Body of pancreas (tissue), 4 donors: ENCODE measurements at regions not wholly inside any gene's neighbourhood (a gene's known extent, or its start where the extent isn't known, plus 50 kb on each side); places are given as distances from the start of the nearest gene placed in this dataset.

Experiments
- ATAC-seq: fragments of 150-250 bp; one replicate; pipeline ENCODE4 v1.9.1; 2016
- DNase-seq, 4 donors: peaks; one replicate each; pipeline ENCODE4 v3.0.0-alpha.2; 2019
- H3K27ac ChIP-seq, 4 donors: fragments of 200-600 bp; sonication (generic); 1 replicate in 3 of 4; 2 replicates in 1 of 4; pipeline versions ENCODE4 v1.5.1 to v1.6.1; 2016 to 2019; ENCODE audit warnings: mild to moderate bottlenecking in 1 of 4, mixed read lengths in 1 of 4, moderate library complexity in 1 of 4
- H3K27me3 ChIP-seq, 2 donors: fragments of 200-600 bp; sonication (generic); one replicate each; pipeline ENCODE4 v1.6.0; 2016; ENCODE audit warnings: mild to moderate bottlenecking in 1 of 2
- H3K36me3 ChIP-seq, 2 donors: fragments of 200-600 bp; sonication (generic); replicated peaks in 1 of 2; 2 replicates each; pipeline ENCODE4 v1.5.1; 2016; ENCODE audit warnings: low read depth in 2 of 2; ENCODE audit not compliant: insufficient read depth in 1 of 2
- H3K4me1 ChIP-seq: fragments of 200-600 bp; sonication (generic); one replicate; pipeline ENCODE4 v1.6.0; 2016
- H3K4me3 ChIP-seq, 2 donors: fragments of 200-600 bp; sonication (generic); 1 replicate in 1 of 2; 2 replicates in 1 of 2; pipeline ENCODE4 v1.5.1; 2016 to 2019
- H3K9me3 ChIP-seq, 3 donors: fragments of 200-600 bp; sonication (generic); 1 replicate in 2 of 3; 2 replicates in 1 of 3; pipeline ENCODE4 v1.5.1; 2016
- CTCF ChIP-seq, 7 experiments: fragments of 450-650 bp in 4 of 7; fragments of 200-600 bp in 3 of 7; sonication (generic) in 3 of 7; IDR thresholded peaks; one replicate each; pipeline ENCODE4 v1.5.1; 2016 to 2019; ENCODE audit warnings: antibody characterized with exemption in 7 of 7
- POLR2A ChIP-seq, 3 donors: fragments of 450-650 bp; IDR thresholded peaks; one replicate each; pipeline ENCODE4 v1.6.1; 2016; ENCODE audit warnings: antibody characterized with exemption in 3 of 3, mild to moderate bottlenecking in 2 of 3
- WGBS, 2 donors: methylation state at CpG; one replicate each; pipeline ENCODE4 v1.1.5; 2017; 5-methylcytosine and 5-hydroxymethylcytosine counted together
- intact Hi-C: fragments of 100-400 bp; cut with DNase I; formaldehyde crosslinking; loops from one replicate; pipeline ENCODE4 v1.15.1; 2023

GRCh38 chr10:128499486-128499885 is 373.3 kb upstream of the MKI67 start:
- H3K4me1 ChIP-seq: no peaks in the 10 kb centered on the region
- TF ChIP-seq CTCF (IDR thresholded peaks at IDR 0.05) (no peak), POLR2A (IDR thresholded peaks at IDR 0.05) (no peak)
- H3K27ac ChIP-seq: no peak overlapping the region
- no peaks in the 10 kb centered on the region for H3K27me3 ChIP-seq
- WGBS, 2 donors: 78 to 83% methylated on average over 10 to 13 of the region's 13 CpGs
- H3K36me3 ChIP-seq: no peaks in the 10 kb centered on the region
- no peaks in the 10 kb centered on the region for H3K9me3 ChIP-seq
- no peak overlapping the region for H3K4me3 ChIP-seq
- intact Hi-C loops: no loop called here
- DNase-seq: no peak
- ATAC-seq: no peak

GRCh38 chr10:128499956-128500355 is 373.7 kb upstream of the MKI67 start:
- 69 to 84% methylated on average over 12 of the region's 12 CpGs for WGBS, 2 donors
- DNase-seq (no peak), ATAC-seq (no peak)
- no peak overlapping the region for H3K4me3 ChIP-seq
- no peaks in the 10 kb centered on the region for H3K27me3 ChIP-seq
- no peak for TF ChIP-seq CTCF (IDR thresholded peaks at IDR 0.05)
- TF ChIP-seq POLR2A (IDR thresholded peaks at IDR 0.05): no peak
- no peaks in the 10 kb centered on the region for H3K4me1 ChIP-seq
- intact Hi-C loops: no loop called here
- H3K27ac ChIP-seq: no peak overlapping the region
- H3K36me3 ChIP-seq: no peaks in the 10 kb centered on the region
- H3K9me3 ChIP-seq: no peaks in the 10 kb centered on the region

- H3K27me3 ChIP-seq: no peaks in the 10 kb centered on the region
- H3K9me3 ChIP-seq: no peaks in the 10 kb centered on the region
- ATAC-seq: no peak
- H3K4me3 ChIP-seq: no peak overlapping the region
- DNase-seq: no peak
- TF ChIP-seq POLR2A (IDR thresholded peaks at IDR 0.05) (no peak), CTCF (IDR thresholded peaks at IDR 0.05) (no peak)
- intact Hi-C loops: no loop called here
- H3K36me3 ChIP-seq: no peaks in the 10 kb centered on the region
- WGBS, 2 donors: 77 to 85% methylated on average over 18 of the region's 18 CpGs
- H3K27ac ChIP-seq: no peak overlapping the region
- H3K4me1 ChIP-seq: no peaks in the 10 kb centered on the region
Observed at GRCh38 chr10:128500642-128501041, 374.4 kb upstream of the MKI67 start.

GRCh38 chr10:128505346-128505745 is 379.1 kb upstream of the MKI67 start:
- H3K9me3 ChIP-seq: no peaks in the 10 kb centered on the region
- no peaks in the 10 kb centered on the region for H3K36me3 ChIP-seq
- no peaks in the 10 kb centered on the region for H3K27me3 ChIP-seq
- H3K27ac ChIP-seq: no peak overlapping the region
- no peaks in the 10 kb centered on the region for H3K4me1 ChIP-seq
- ATAC-seq (no peak), DNase-seq (no peak)
- TF ChIP-seq CTCF (IDR thresholded peaks at IDR 0.05): no peak
- TF ChIP-seq POLR2A (IDR thresholded peaks at IDR 0.05): no peak
- intact Hi-C loops: no loop called here
- H3K4me3 ChIP-seq: no peak overlapping the region
- 43 to 48% methylated on average over 6 of the region's 6 CpGs for WGBS, 2 donors

- H3K27me3 ChIP-seq: no peaks in the 10 kb centered on the region
- H3K4me3 ChIP-seq: no peak overlapping the region
- no peaks in the 10 kb centered on the region for H3K4me1 ChIP-seq
- no peaks in the 10 kb centered on the region for H3K9me3 ChIP-seq
- 63 to 69% methylated on average over 2 of the region's 2 CpGs for WGBS, 2 donors
- no peak for ATAC-seq
- no peak for DNase-seq
- H3K27ac ChIP-seq: no peak overlapping the region
- H3K36me3 ChIP-seq: no peaks in the 10 kb centered on the region
- intact Hi-C loops: no loop called here
- TF ChIP-seq CTCF (IDR thresholded peaks at IDR 0.05) (no peak), POLR2A (IDR thresholded peaks at IDR 0.05) (no peak)
Observed at GRCh38 chr10:128506423-128506822, 380.2 kb upstream of the MKI67 start.
